WTC11 (cell line): ENCODE measurements at regions not wholly inside any gene's neighbourhood (a gene's known extent, or its start where the extent isn't known, plus 50 kb on each side); places are given as distances from the start of the nearest gene placed in this dataset.

Experiments
- ATAC-seq: fragments of 200-7000 bp; cut with Tn5 transposase; 2 replicates; pipeline ENCODE4 v1.10.0; 2021; ENCODE audit warnings: mild to moderate bottlenecking, moderate library complexity
- CTCF ChIA-PET: fragments of 300-600 bp; sonication (Branson Sonifier 250); formaldehyde crosslinking; loops from one replicate; lab custom pipeline; 2021; ENCODE audit warnings: antibody characterized with exemption; lab: Charles Lee
- POLR2A ChIA-PET: fragments of 350-600 bp; sonication (Branson Sonifier 250); formaldehyde crosslinking; loops from one replicate; lab custom pipeline; 2021; ENCODE audit warnings: antibody characterized with exemption; lab: Charles Lee
- DNase-seq: peaks from one replicate; pipeline ENCODE4 v3.0.0; 2021; ENCODE audit warnings: low spot score
- H3K27ac Mint-ChIP-seq: 2 replicates; pipeline ENCODE4 v1.8.0; 2021; ENCODE audit warnings: mixed read lengths
- H3K27me3 Mint-ChIP-seq: 2 replicates; pipeline ENCODE4 v1.8.0; 2021; ENCODE audit warnings: low read depth, mild to moderate bottlenecking, moderate library complexity, mixed read lengths
- H3K36me3 Mint-ChIP-seq: 2 replicates; pipeline ENCODE4 v1.8.0; 2021; ENCODE audit warnings: mixed read lengths
- H3K4me1 Mint-ChIP-seq: 2 replicates; pipeline ENCODE4 v1.8.0; 2022; ENCODE audit warnings: mixed read lengths
- H3K4me3 Mint-ChIP-seq: 2 replicates; pipeline ENCODE4 v1.8.0; 2021; ENCODE audit warnings: mild to moderate bottlenecking, moderate library complexity, mixed read lengths
- H3K9me3 Mint-ChIP-seq: 2 replicates; pipeline ENCODE4 v1.8.0; 2021; ENCODE audit warnings: mixed read lengths
- ARID4B ChIP-seq: sonication (generic); formaldehyde crosslinking; IDR thresholded peaks from 2 replicates; pipeline ENCODE4 v1.8.0; 2023; ENCODE audit warnings: missing genetic modification reagents, mild to moderate bottlenecking, borderline replicate concordance
- E2F1 ChIP-seq: sonication (generic); formaldehyde crosslinking; IDR thresholded peaks from 2 replicates; pipeline ENCODE4 v1.8.0; 2022; ENCODE audit warnings: mild to moderate bottlenecking, missing genetic modification reagents
- E2F5 ChIP-seq: sonication (generic); formaldehyde crosslinking; IDR thresholded peaks from 2 replicates; pipeline ENCODE4 v1.8.1; 2022; ENCODE audit warnings: mild to moderate bottlenecking, moderate library complexity, missing genetic modification reagents
- GRHL2 ChIP-seq: fragments of 250-450 bp; sonication (Bioruptor Pico); IDR thresholded peaks from 2 replicates; pipeline ENCODE4 v1.8.0; 2022; ENCODE audit warnings: mild to moderate bottlenecking, moderate library complexity; ENCODE audit not compliant: insufficient replicate concordance, severe bottlenecking
- MYBL2 ChIP-seq: sonication (generic); formaldehyde crosslinking; IDR thresholded peaks from 2 replicates; pipeline ENCODE4 v1.8.1; 2023; ENCODE audit warnings: mild to moderate bottlenecking, moderate library complexity, missing genetic modification reagents
- NFATC4 ChIP-seq: fragments of 250-450 bp; sonication (Bioruptor Pico); IDR thresholded peaks from 2 replicates; pipeline ENCODE4 v1.9.0; 2021; ENCODE audit warnings: mild to moderate bottlenecking
- NFE2L1 ChIP-seq: sonication (generic); formaldehyde crosslinking; IDR thresholded peaks from 2 replicates; pipeline ENCODE4 v1.8.1; 2023; ENCODE audit warnings: missing genetic modification reagents
- NFYB ChIP-seq: sonication (generic); formaldehyde crosslinking; conservative IDR thresholded peaks from 2 replicates; pipeline ENCODE4 v1.8.0; 2022; ENCODE audit warnings: low read depth, missing genetic modification reagents
- NR2C2 ChIP-seq: sonication (generic); formaldehyde crosslinking; IDR thresholded peaks from 2 replicates; pipeline ENCODE4 v1.8.0; 2022; ENCODE audit warnings: mild to moderate bottlenecking, missing genetic modification reagents
- NR3C1 ChIP-seq: sonication (generic); formaldehyde crosslinking; conservative IDR thresholded peaks from 2 replicates; pipeline ENCODE4 v1.8.1; 2023; ENCODE audit warnings: low read depth, mild to moderate bottlenecking, missing genetic modification reagents
- PRRX2 ChIP-seq: fragments of 250-450 bp; sonication (Bioruptor Pico); IDR thresholded peaks from 2 replicates; pipeline ENCODE4 v1.8.0; 2021; ENCODE audit warnings: mild to moderate bottlenecking
- TEAD4 ChIP-seq: sonication (generic); formaldehyde crosslinking; IDR thresholded peaks from 2 replicates; pipeline ENCODE4 v1.8.0; 2022; ENCODE audit warnings: mild to moderate bottlenecking, missing genetic modification reagents
- ZBTB21 ChIP-seq: sonication (generic); formaldehyde crosslinking; IDR thresholded peaks from 2 replicates; pipeline ENCODE4 v1.8.1; 2023; ENCODE audit warnings: mild to moderate bottlenecking, missing genetic modification reagents, borderline replicate concordance
- ZNF219 ChIP-seq: sonication (generic); formaldehyde crosslinking; IDR thresholded peaks from 2 replicates; pipeline ENCODE4 v1.8.0; 2023; ENCODE audit warnings: missing genetic modification reagents, mild to moderate bottlenecking, borderline replicate concordance
- ZNF263 ChIP-seq: sonication (generic); formaldehyde crosslinking; IDR thresholded peaks from 2 replicates; pipeline ENCODE4 v1.8.1; 2022; ENCODE audit warnings: low read depth, mild to moderate bottlenecking, moderate library complexity, missing genetic modification reagents
- ZNF423 ChIP-seq: fragments of 250-450 bp; sonication (Bioruptor Pico); IDR thresholded peaks from 2 replicates; pipeline ENCODE4 v2.1.2; 2022; ENCODE audit warnings: mild to moderate bottlenecking, moderate library complexity
- ZNF671 ChIP-seq: fragments of 250-450 bp; sonication (Bioruptor Pico); IDR thresholded peaks from 2 replicates; pipeline ENCODE4 v1.8.0; 2021; ENCODE audit warnings: mild to moderate bottlenecking
- TF ChIP-seq, protein P1 (sequence below): fragments of 250-450 bp; sonication (Bioruptor Pico); IDR thresholded peaks from 2 replicates; pipeline ENCODE4 v2.1.2; 2022; ENCODE audit warnings: mild to moderate bottlenecking, moderate library complexity
- TF ChIP-seq, protein P2 (sequence below): sonication (generic); formaldehyde crosslinking; IDR thresholded peaks from 2 replicates; pipeline ENCODE4 v1.8.0; 2022; ENCODE audit warnings: mild to moderate bottlenecking, missing genetic modification reagents

- TF ChIP-seq ZBTB21 (CRISPR knock-in tag) (no peak), ZNF219 (no peak), E2F1 (CRISPR knock-in tag) (no peak), NFYB (CRISPR knock-in tag) (no peak), GRHL2 (CRISPR knock-in tag) (no peak), ZNF263 (CRISPR knock-in tag) (no peak), ZNF671 (CRISPR knock-in tag) (no peak), NR3C1 (CRISPR knock-in tag) (no peak), MYBL2 (CRISPR knock-in tag) (no peak), E2F5 (no peak)
- TF ChIP-seq, protein P1, sequence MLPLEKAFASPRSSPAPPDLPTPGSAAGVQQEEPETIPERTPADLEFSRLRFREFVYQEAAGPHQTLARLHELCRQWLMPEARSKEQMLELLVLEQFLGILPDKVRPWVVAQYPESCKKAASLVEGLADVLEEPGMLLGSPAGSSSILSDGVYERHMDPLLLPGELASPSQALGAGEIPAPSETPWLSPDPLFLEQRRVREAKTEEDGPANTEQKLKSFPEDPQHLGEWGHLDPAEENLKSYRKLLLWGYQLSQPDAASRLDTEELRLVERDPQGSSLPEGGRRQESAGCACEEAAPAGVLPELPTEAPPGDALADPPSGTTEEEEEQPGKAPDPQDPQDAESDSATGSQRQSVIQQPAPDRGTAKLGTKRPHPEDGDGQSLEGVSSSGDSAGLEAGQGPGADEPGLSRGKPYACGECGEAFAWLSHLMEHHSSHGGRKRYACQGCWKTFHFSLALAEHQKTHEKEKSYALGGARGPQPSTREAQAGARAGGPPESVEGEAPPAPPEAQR (CRISPR knock-in tag) = no peak
Measured at GRCh38 chr4:152223600-152223999, 312.3 kb downstream of the FBXW7 start.

GRCh38 chr4:152221816-152222516 is 313.9 kb downstream of the FBXW7 start:
- no peak overlapping the region for H3K4me3 Mint-ChIP-seq
- no peak for ATAC-seq
- peaks cover 15% of the 10 kb centered on the region for H3K4me1 Mint-ChIP-seq
- DNase-seq = no peak
- no peaks in the 10 kb centered on the region for H3K36me3 Mint-ChIP-seq
- TF ChIP-seq PRRX2 (CRISPR knock-in tag) (no peak), TEAD4 (CRISPR knock-in tag) (no peak), NFATC4 (CRISPR knock-in tag) (no peak), NFE2L1 (CRISPR knock-in tag) (no peak)
- TF ChIP-seq, protein P2, sequence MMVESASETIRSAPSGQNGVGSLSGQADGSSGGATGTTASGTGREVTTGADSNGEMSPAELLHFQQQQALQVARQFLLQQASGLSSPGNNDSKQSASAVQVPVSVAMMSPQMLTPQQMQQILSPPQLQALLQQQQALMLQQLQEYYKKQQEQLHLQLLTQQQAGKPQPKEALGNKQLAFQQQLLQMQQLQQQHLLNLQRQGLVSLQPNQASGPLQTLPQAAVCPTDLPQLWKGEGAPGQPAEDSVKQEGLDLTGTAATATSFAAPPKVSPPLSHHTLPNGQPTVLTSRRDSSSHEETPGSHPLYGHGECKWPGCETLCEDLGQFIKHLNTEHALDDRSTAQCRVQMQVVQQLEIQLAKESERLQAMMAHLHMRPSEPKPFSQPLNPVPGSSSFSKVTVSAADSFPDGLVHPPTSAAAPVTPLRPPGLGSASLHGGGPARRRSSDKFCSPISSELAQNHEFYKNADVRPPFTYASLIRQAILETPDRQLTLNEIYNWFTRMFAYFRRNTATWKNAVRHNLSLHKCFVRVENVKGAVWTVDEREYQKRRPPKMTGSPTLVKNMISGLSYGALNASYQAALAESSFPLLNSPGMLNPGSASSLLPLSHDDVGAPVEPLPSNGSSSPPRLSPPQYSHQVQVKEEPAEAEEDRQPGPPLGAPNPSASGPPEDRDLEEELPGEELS (CRISPR knock-in tag) = no peak
- peaks cover 7% of the 10 kb centered on the region for H3K9me3 Mint-ChIP-seq
- no peak overlapping the region for H3K27ac Mint-ChIP-seq
- CTCF ChIA-PET = interaction anchor here (0.8 kb wide), 1 partner anchor 176 kb away, joined by 4 read pairs; no protein-coding TSS in a partner anchor
- POLR2A ChIA-PET = interaction anchor here (0.7 kb wide), 1 partner anchor 118 kb away, joined by 5 read pairs; no protein-coding TSS in a partner anchor
- no peaks in the 10 kb centered on the region for H3K27me3 Mint-ChIP-seq

More at GRCh38 chr4:152223600-152223999, 312.3 kb downstream of the FBXW7 start:
- ATAC-seq (no peak), DNase-seq (no peak)
- no peaks in the 10 kb centered on the region for H3K27me3 Mint-ChIP-seq
- peaks cover 18% of the 10 kb centered on the region for H3K4me1 Mint-ChIP-seq
- H3K9me3 Mint-ChIP-seq = peaks cover 7% of the 10 kb centered on the region
- ChIA-PET POLR2A (interaction anchor here (1.1 kb wide), 1 partner anchor 41 kb away, joined by 3 read pairs; no protein-coding TSS in a partner anchor), CTCF (no interaction called here)
- no peak overlapping the region for H3K27ac Mint-ChIP-seq
- H3K36me3 Mint-ChIP-seq = no peaks in the 10 kb centered on the region
- H3K4me3 Mint-ChIP-seq = no peak overlapping the region

- POLR2A ChIA-PET = no interaction called here
- ATAC-seq = no peak
- no peaks in the 10 kb centered on the region; the same call in 1 of the 2 replicates for H3K36me3 Mint-ChIP-seq
- no peak for TF ChIP-seq TEAD4 (CRISPR knock-in tag)
- no peak for TF ChIP-seq ARID4B
- TF ChIP-seq NFATC4 (CRISPR knock-in tag) = no peak
- TF ChIP-seq NR2C2 (CRISPR knock-in tag) = no peak
- no peak for TF ChIP-seq ZNF423 (CRISPR knock-in tag)
Measured at GRCh38 chr4:152220201-152220666, 315.7 kb downstream of the FBXW7 start.

More at GRCh38 chr4:152220201-152220666, 315.7 kb downstream of the FBXW7 start:
- H3K27me3 Mint-ChIP-seq = no peaks in the 10 kb centered on the region
- peaks cover 14% of the 10 kb centered on the region for H3K9me3 Mint-ChIP-seq
- CTCF ChIA-PET = no interaction called here
- peaks cover 12% of the 10 kb centered on the region for H3K4me1 Mint-ChIP-seq
- no peak overlapping the region for H3K27ac Mint-ChIP-seq
- DNase-seq = no peak
- H3K4me3 Mint-ChIP-seq = no peak overlapping the region
